ENCODE measurements at regions not wholly inside any gene's neighbourhood (a gene's known extent, or its start where the extent isn't known, plus 50 kb on each side); places are given as distances from the start of the nearest gene placed in this dataset.

DNA sequence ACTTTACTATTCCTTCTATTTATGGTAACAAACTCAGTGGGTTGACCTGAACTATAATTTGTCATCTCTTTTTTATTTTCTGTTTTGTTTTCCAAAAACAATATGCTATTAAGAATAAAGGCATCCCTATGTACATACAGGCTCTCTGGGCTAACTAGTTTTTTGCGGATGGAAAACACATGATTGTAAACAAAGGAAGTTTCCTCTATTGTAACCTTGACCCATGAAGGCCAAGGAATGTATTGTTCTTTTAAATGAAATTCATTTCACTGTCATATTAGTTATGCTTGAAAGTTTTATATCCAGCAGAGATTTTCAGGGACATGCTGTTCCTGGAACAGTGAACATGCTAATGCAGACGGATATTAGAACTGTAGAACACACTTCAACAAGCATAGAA, 705.0 kb upstream of the SEL1L start:
- H3K36me3 ChIP-seq, result no peaks in the 10 kb centered on the region
- H3K27ac ChIP-seq, result no peak overlapping the region
- DNase-seq (no peak), ATAC-seq (no peak)
- intact Hi-C loops (cut with DNase I), result no loop called here
- no peak overlapping the region for H3K4me3 ChIP-seq
- H3K27me3 ChIP-seq, result no peaks in the 10 kb centered on the region
- TF ChIP-seq, protein P1, sequence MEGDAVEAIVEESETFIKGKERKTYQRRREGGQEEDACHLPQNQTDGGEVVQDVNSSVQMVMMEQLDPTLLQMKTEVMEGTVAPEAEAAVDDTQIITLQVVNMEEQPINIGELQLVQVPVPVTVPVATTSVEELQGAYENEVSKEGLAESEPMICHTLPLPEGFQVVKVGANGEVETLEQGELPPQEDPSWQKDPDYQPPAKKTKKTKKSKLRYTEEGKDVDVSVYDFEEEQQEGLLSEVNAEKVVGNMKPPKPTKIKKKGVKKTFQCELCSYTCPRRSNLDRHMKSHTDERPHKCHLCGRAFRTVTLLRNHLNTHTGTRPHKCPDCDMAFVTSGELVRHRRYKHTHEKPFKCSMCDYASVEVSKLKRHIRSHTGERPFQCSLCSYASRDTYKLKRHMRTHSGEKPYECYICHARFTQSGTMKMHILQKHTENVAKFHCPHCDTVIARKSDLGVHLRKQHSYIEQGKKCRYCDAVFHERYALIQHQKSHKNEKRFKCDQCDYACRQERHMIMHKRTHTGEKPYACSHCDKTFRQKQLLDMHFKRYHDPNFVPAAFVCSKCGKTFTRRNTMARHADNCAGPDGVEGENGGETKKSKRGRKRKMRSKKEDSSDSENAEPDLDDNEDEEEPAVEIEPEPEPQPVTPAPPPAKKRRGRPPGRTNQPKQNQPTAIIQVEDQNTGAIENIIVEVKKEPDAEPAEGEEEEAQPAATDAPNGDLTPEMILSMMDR (IDR thresholded peaks at IDR 0.05), result no peak
- no peaks in the 10 kb centered on the region for H3K4me1 ChIP-seq
- H3K9me3 ChIP-seq, result no peaks in the 10 kb centered on the region

DNA sequence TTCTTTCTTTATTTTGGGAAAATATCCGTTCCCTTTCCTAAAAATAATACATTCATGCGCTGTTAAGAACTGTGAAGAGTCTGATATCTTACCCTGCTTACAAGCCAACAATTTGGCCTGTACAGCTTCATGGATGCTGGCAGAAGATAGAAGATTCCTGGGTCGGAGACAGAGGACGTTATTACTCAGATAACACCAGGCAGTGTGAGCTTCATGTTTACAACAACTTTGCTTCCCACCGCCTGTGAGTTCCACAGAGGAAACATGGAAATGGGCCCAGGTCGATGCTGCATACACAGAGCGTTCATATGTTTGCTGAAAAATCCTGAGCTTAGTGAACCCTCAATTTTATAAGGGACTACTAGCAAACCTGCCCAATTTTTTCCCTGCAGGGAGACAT, 705.6 kb upstream of the SEL1L start:
- DNase-seq (no peak), ATAC-seq (no peak)
- TF ChIP-seq, protein P1 (IDR thresholded peaks at IDR 0.05), result no peak
- intact Hi-C loops (cut with DNase I), result no loop called here
- Histone ChIP-seq H3K36me3 (no peaks in the 10 kb centered on the region), H3K4me3 (no peak overlapping the region), H3K9me3 (no peaks in the 10 kb centered on the region), H3K27me3 (no peaks in the 10 kb centered on the region), H3K27ac (no peak overlapping the region), H3K4me1 (no peaks in the 10 kb centered on the region)

DNA sequence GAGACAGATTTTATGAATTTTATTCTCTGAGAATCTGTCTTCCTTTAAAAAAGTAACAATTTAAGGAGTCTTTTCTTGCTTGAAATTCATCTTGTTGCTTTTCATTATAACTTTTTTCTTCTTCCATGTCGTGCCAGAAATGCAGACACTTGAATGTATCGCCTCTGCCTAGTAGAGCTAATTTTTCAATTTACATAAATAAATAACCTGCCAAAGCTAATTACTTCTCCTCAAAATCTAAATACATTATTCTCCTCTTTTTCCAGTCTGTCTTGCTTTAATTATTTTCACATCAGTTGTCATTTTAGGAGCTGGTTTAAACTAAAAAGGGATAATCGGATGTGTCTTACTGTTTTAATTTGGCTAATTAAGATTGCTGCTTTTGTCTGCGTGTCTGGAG, 711.1 kb upstream of the SEL1L start:
- H3K36me3 ChIP-seq, result no peaks in the 10 kb centered on the region
- H3K27ac ChIP-seq, result no peak overlapping the region
- H3K9me3 ChIP-seq, result no peaks in the 10 kb centered on the region
- H3K4me1 ChIP-seq, result no peaks in the 10 kb centered on the region
- intact Hi-C loops (cut with DNase I), result no loop called here
- TF ChIP-seq, protein P1 (IDR thresholded peaks at IDR 0.05), result no peak
- no peaks in the 10 kb centered on the region for H3K27me3 ChIP-seq
- ATAC-seq (no peak), DNase-seq (no peak)
- H3K4me3 ChIP-seq, result no peak overlapping the region

DNA sequence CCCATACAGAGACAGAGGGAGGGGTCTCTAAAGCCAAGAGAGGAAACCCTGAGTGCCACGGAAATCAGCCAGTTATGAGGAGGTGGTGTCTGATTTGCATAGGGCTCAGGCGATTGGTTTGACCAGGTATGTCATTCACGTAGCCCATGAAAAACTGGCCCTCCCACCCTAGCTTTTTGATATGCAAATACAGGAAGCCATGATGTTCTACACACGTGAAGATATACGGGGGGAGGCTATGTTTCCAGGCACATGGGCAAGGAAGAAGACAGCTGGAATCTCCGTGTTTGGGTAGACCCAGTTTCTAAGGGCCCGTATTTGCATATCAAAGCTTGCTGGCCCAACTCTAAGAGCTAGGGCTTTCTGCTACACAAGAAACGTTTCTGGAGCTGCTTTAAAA, 717.8 kb upstream of the SEL1L start:
- no peak for DNase-seq
- Histone ChIP-seq H3K27me3 (no peaks in the 10 kb centered on the region), H3K36me3 (no peaks in the 10 kb centered on the region), H3K9me3 (no peaks in the 10 kb centered on the region), H3K27ac (no peak overlapping the region), H3K4me3 (no peak overlapping the region), H3K4me1 (no peaks in the 10 kb centered on the region)
- TF ChIP-seq, protein P1 (IDR thresholded peaks at IDR 0.05), result no peak
- intact Hi-C loops (cut with DNase I), result no loop called here
- ATAC-seq, result no peak

DNA sequence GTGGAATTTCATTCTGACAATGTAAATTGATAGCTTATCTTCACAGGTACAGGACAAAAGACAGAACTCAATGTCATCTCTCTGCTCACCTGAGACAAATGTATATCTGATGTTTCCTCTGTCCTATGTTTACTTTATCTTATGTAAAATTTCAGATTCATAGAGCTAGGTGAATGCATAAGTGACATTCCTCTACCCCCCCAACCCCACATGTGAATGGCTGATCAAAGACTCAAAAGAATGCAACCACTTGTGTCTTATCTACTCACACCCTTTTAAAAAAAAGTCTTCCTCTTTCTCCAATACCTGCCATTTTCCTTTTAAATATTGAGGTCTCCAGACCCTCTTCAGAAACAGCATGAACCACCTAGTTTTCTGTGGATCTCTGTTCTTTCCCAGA, 736.6 kb upstream of the SEL1L start:
- H3K9me3 ChIP-seq, result no peaks in the 10 kb centered on the region
- TF ChIP-seq, protein P1 (IDR thresholded peaks at IDR 0.05), result no peak
- no peak for DNase-seq
- H3K36me3 ChIP-seq, result no peaks in the 10 kb centered on the region
- no peak overlapping the region for H3K27ac ChIP-seq
- H3K4me3 ChIP-seq, result no peak overlapping the region
- no peak for ATAC-seq
- no peaks in the 10 kb centered on the region for H3K4me1 ChIP-seq
- no peaks in the 10 kb centered on the region for H3K27me3 ChIP-seq
- intact Hi-C loops (cut with DNase I), result no loop called here

DNA sequence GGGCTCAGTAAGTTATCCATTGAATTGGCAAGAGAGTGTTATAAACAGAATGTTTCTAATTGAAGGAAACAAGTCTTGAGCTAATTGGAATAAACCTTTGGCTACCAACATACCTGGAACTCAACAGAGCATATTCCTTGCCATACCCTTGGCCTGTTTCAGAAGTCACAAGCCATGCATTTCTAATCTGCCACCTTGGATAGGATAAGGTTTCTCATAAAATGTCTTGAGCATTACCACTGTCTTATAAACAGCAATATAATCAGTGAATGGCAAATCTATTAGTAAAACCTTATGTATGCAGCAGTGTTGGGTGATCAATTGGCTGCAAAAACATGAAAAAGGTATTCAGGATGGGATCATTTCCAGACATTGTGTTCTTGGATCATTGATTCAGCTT, 765.2 kb upstream of the SEL1L start:
- no peak overlapping the region for H3K4me3 ChIP-seq
- H3K4me1 ChIP-seq, result no peaks in the 10 kb centered on the region
- no peak overlapping the region for H3K27ac ChIP-seq
- TF ChIP-seq, protein P1 (IDR thresholded peaks at IDR 0.05), result no peak
- DNase-seq (no peak), ATAC-seq (no peak)
- H3K27me3 ChIP-seq, result no peaks in the 10 kb centered on the region
- intact Hi-C loops (cut with DNase I), result no loop called here
- no peaks in the 10 kb centered on the region for H3K9me3 ChIP-seq
- no peaks in the 10 kb centered on the region for H3K36me3 ChIP-seq
